Right renal cortex interstitium (tissue), 3 donors: ENCODE measurements at regions not wholly inside any gene's neighbourhood (a gene's known extent, or its start where the extent isn't known, plus 50 kb on each side); places are given as distances from the start of the nearest gene placed in this dataset.
"Not testable (repeated sequence)": the region's sequence is repeated elsewhere in the genome, so short reads cannot be mapped to it uniquely, and the experiment has no call there.

Experiments used
- DNase-seq, 3 donors: peaks; one replicate each; pipeline ENCODE4 v3.0.0-alpha.2; 2013; ENCODE audit warnings: low read depth in 3 of 3, low spot score in 2 of 3

DNA sequence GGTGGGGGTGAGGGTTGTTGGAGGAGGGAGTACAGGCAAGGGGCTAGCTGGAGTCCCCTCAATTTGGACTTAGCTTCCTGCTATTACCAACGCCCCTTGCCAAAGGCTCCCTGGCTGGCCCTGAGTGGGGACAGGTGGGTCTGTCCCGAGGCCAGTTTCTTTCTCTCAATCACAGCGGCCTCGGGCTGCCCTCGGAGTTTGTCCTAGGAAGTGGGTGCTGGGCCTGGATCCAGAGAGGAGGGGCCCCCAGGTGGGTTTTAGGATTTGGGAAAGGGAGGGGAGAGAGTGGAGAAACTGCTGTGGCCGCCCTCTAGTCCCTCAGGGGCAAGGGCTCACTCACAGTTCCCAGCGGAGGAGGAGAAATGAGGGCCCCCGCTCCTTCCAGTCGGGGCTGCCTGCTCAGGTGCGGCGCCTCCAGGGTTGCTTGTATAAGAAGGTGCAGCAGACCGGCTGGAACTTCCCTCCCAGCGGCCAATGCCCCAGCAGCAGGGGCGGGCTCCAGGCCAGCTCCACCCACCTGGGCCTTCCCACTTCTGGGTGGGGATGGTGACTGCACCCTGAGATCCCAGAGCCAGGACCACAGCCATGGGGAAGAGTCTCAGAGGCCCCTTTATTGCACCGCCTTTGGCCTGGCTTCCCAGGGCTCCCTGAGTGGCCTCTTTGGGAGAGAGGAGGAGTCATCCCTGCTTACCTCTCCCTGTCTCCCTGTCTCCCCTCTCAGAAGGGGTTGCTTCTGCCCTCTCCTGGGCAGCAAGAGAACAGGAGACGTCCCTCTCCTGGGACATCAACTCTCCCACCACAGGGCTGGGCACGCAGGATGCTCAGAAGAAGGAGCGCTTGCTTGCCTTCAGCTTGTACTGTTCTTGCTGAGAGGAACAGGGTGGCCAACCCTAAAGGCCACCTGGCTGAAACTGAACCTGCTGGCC lies 112.0 kb upstream of the SMURF2 start:
- DNase-seq = no peak

DNA sequence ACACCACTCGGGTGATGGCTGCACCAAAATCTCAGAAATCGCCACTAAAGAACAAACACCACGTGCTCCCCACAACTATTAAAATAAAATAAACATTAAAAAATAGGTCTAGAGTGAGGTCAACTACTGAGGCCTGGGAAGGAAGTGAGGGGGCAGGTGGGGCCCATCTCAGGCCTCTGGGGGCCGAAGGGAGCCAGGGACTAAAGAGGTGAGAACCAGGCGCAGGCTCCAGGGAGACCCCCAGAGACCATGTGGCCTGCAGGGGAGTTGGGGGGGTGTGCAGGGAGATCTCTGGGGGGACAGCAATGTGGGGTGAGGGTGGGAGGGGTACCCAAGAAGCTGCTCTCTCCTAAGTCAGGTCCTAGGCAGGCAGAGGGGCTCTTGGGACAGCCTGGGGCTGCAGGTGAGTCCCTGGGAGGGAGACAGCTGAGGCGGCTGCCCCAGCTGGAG lies 111.3 kb upstream of the SMURF2 start:
- no peak for DNase-seq

DNA sequence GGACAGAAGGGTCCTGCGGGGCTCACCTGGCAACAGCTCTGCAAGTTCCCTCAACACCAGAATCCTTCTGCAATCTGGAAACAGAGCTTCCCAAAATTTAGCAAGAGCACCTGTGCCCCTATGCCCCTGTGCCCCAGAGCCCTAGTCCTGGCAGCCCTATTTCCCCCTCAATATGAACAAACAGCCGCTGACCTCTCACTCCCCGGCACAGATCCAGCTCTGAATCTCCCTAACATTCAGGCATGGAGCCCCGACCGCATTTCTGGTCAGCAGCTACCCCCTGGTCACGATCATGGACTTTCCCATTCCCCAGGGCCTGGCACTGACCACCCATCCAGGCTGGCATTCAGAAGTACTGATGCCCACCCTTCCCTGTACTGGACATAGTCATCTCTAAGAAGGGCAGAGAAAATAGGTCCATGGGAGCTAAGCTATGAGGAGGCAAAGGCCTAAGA lies 110.8 kb upstream of the SMURF2 start:
- DNase-seq = no peak

DNA sequence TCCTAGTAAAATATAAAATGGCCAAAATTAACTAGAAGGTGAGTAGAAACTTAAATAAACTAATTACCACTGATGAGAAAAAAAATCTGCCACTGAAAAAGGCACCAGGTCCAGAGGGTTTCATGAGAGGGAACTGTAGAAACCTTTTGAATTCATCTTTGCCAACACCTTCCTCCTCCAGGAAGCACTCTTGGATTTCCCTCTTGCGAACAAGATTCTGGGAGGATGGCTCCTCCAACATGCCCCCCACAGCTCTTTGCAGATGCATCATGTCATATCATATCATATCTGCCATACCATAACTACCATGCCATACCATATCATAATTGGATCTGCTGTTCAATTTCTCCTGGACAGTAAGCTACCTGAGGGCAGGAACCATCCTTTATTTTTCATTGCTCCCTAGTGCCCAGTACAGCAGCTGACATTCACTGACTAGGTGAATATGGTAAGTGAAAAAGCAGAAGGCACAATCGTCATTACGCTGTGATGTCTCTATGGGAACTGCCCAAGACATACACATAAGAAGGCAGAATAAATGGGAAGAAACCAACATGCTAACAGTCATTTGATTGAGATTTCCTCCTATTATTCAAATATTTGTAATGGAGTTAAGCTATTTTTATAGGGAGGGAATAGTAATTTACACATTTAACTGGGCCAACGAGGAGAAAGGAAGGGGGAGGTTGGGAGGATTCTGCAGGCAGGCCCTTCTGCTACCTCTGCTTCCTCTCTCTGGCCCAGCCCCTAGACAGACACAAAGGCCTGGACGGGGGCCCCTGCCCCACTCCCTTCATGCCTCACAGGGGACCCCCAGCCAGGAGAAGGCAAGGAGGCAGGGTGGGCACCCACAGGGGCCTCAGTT lies 110.1 kb upstream of the SMURF2 start:
- no peak for DNase-seq

DNA sequence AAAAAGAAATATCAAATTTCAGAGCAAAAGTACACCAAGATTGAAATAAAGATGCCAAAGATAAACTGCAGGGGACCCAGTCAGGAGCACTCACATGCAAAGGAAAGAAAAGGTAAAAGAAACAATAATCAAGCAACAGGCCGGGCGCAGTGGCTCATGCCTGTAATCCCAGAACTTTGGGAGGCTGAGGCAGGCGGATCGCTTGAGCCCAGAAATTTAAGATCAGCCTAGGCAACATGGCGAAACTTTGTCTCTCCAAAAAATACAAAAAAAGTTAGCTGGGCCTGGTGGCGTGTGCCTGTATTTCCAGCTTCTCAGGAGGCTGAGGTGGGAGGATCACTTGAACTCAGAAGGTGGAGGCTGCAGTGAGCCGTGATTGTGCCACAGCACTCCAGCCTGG lies 107.6 kb upstream of the SMURF2 start:
- DNase-seq = no peak

DNA sequence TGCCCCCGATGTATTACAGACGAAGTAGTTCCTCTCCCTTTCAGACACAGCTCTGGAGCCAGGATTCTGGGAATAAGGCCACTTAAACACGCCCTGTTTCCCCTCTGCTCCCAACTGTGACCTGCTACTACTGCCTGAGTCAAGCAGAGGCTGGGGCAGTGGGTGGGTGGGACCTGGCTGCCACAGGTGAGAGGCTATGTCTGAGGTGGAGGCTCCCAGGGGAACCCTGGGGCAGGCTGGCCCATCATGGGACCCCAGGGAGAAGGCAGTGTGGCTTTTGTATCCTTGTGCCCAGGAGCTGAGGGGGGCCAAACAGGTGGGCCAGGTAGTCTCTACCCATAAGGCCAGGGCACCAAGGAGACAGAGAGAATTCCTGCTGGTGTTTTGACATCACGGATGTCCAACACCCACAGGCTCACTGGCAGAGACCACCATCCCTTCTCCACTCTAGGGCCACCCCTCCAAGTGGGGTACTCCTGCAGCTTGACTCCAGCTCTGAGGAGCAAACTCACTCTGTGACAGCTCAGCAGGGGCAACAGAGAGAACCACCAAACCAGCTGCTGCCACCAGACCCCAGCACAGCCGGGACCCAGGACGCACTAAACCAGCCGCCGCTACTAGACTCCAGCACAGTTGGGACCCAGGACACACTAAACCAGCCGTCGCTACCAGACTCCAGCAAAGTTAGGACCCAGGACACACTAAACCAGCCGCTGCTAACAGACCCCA lies 105.3 kb upstream of the SMURF2 start:
- DNase-seq = no peak

DNA sequence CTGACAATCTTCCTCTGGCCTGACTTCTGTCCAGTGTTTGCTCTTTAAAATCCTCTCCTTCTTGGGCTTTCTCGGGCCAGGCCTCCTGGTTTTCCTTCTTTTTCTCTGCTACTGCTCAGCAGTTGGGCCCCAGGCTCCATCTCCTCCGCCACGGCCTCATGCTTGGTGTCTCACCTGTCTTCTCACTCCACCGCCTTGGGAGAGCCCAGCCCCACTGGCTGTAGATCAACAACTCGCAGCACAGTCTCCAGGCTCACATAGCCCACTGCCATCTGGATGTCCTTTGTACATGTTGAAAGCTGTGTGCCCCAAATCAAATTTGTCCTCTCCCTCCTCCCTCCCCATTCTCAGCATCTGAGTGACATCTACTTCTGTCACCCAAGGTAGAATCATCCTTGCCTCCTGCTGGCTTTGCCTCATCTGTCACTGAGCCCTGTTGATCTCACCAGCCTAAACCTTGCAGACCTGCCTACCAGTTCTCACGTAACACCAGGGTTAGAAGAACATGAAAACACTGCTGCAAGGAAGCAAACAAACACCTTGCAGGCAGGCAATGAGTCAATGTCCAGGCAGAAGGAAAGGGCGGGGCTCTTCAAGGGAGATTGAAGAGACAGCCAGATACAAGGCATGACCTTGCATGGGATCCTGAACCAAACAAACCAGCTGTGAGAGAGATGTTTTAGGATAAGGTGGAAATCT lies 103.2 kb upstream of the SMURF2 start:
- no peak for DNase-seq

GRCh38 chr17:64750891-64751677 lies 89.0 kb upstream of the SMURF2 start:
- no peak for DNase-seq

DNA sequence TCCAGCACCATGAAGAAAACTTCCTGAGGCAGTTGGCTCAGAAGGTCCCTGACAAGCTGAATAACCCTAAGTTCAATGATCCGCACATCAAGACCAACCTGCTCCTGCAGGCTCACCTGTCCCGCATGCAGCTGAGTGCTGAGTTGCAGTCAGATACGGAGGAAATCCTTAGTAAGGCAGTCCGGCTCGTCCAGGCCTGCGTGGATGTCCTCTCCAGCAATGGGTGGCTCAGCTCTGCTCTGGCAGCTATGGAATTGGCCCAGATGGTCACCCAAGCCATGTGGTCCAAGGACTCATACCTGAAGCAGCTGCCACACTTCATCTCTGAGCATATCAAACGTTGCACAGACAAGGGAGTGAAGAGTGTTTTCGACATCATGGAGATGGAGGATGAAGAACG lies 88.4 kb upstream of the SMURF2 start:
- DNase-seq = no peak

GRCh38 chr17:64749306-64749705 lies 87.2 kb upstream of the SMURF2 start:
- DNase-seq = no peak

- no peak for DNase-seq
Measured at GRCh38 chr17:64747938-64748540, 85.9 kb upstream of the SMURF2 start.

- no peak for DNase-seq
Measured at GRCh38 chr17:64742326-64742725, 80.2 kb upstream of the SMURF2 start.

DNA sequence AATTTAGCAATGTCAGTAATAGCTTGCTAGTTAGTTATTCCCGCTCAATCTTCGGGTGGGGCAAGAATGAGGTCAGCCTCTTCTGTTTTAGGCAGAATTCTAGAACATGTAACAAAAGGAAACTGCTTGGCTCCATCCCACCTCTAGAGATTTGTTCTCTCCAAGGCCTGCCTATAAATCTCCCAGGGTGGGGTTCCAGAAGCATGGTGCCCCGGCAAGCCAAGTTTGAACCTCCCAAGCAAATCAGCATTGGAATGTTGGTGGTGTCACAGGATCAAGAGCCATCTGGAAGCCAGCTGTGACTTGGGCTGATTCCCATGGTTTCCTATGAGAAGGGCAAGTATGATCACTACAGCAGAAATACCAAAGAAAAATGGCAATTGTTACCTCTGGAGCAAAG lies 79.8 kb upstream of the SMURF2 start:
- not testable (repeated sequence) for DNase-seq

DNA sequence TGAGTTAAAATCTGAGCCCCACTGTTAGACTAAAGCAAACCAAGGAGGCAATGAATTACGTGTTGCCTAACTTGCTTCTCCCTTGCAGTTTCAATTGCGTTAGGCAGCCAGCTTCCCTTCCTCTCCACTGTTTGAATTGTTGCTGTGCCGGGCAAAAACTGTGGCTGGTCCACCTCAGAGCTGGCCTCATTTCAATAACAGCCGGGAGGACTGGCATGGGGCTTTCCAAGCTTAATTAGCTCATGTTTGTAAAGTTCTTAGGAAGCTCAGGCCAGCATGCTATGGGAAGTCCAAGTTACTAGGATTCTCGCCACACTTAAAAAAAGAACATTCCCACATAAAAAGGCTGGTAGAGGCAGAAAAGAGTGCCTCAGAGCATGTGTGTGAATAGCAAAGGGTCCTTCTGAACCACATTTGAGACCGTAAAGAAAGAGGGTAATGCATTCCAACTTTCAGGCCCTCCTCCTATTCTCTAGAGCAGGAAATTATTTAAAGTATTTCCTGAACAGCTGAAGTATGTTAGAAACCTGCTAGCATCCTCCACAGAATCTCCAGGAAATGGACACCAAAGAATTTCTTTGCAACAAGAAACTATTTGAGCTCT lies 79.0 kb upstream of the SMURF2 start:
- no peak for DNase-seq

DNA sequence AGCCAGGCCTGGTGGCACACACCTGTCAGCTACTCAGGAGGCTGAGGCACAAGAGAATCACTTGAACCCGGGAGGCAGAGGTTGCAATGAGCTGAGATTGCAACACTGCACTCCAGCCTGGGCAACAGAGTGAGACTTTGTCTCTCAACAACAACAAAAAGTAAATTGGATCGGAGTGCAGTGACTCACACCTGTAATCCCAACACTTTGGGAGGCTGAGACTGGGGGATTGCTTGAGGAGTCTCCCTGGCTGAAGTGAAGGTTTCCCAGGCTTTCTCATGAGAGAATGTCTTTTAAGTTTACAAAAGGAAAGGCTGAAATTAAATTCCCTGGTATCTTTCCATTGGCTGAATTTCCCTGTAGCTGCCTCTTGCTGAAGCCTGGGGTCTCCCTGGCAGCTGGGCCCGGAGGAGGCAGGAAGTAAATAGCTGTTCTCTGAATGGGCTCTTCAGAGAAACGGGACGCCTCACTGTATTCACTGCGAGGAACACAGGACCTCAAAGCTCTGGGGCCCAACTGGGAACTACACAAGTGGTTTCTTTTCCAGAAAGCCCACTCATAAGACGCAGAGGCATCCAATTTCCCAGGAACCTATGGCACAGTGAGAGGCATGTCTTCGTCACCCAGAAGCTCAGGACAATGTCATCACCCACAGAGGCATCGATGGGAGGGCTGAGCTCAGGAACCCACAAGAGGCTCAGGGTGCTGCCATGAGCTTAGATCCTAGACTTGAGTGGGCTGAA lies 77.4 kb upstream of the SMURF2 start:
- no peak for DNase-seq

- DNase-seq = no peak
Measured at GRCh38 chr17:64736804-64737492, 74.8 kb upstream of the SMURF2 start.

DNA sequence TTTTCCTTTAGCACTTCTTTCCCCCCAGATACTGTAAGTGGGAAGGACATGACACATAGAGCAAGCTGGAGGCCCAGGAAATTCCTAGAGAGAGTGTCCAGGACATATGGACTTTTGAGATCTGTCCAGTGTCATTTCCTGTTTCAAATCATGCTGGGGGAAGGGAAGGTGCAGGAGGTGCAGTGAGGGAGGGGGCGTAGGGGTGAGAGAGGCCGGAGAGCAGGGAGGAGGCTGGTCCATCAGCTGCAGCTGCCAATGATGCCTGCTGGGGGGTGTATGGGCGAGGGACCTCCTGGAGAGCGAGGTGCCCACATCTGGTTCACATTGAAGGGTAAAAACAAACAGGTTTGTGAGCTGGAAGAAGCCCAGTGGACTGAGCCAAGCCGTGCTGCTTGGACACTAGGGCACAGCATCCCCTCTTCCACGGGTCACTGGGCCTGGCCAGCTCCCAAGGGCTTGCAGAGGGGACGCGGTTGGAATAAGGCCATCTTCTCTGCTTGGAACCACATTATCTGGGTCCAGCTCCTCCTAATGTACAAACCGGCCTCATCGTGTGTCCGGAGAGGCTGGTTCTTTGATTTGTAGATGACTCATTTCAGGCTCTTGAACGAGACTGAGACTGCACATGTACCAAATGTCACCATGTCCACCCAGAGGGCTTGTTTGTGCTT lies 70.4 kb upstream of the SMURF2 start:
- DNase-seq = no peak
